ENCODE measurements at regions not wholly inside any gene's neighbourhood (a gene's known extent, or its start where the extent isn't known, plus 50 kb on each side); places are given as distances from the start of the nearest gene placed in this dataset.

GRCh38 chr4:32858971-32859370 is 2138.8 kb downstream of the PCDH7 start:
- POLR2A ChIA-PET = no interaction called here
- TF ChIP-seq CTCF (IDR thresholded peaks at IDR 0.05; ENCODE audit: control extremely low read depth, extremely low read depth, low read depth, missing control alignments) = no peak
- no peak for DNase-seq (ENCODE audit: extremely low spot score)
- CTCF ChIA-PET = no interaction called here

- DNase-seq (ENCODE audit: extremely low spot score) = no peak
- CTCF ChIA-PET = no interaction called here
- no peak for TF ChIP-seq CTCF (IDR thresholded peaks at IDR 0.05; ENCODE audit: control extremely low read depth, extremely low read depth, low read depth, missing control alignments)
- POLR2A ChIA-PET = no interaction called here
These were observed 2144.7 kb downstream of the PCDH7 start for GRCh38 chr4:32864713-32865351.

- DNase-seq (ENCODE audit: extremely low spot score) = no peak
- no peak for TF ChIP-seq CTCF (IDR thresholded peaks at IDR 0.05; ENCODE audit: control extremely low read depth, extremely low read depth, low read depth, missing control alignments)
- ChIA-PET CTCF (no interaction called here), POLR2A (no interaction called here)
These were observed 2156.4 kb downstream of the PCDH7 start for GRCh38 chr4:32876546-32876945.

GRCh38 chr4:32879913-32880312 is 2159.7 kb downstream of the PCDH7 start:
- TF ChIP-seq CTCF (IDR thresholded peaks at IDR 0.05; ENCODE audit: control extremely low read depth, extremely low read depth, low read depth, missing control alignments) = no peak
- ChIA-PET POLR2A (no interaction called here), CTCF (no interaction called here)
- DNase-seq (ENCODE audit: extremely low spot score) = no peak

- ChIA-PET CTCF (interaction anchor here (1.5 kb wide), 1 partner anchor 11 kb away, joined by 6 read pairs; no protein-coding TSS in a partner anchor), POLR2A (no interaction called here)
- no peak for DNase-seq (ENCODE audit: extremely low spot score)
- TF ChIP-seq CTCF (IDR thresholded peaks at IDR 0.05; ENCODE audit: control extremely low read depth, extremely low read depth, low read depth, missing control alignments) = no peak
These were observed 2164.0 kb downstream of the PCDH7 start for GRCh38 chr4:32884198-32884597.

GRCh38 chr4:32890398-32890797 is 2170.2 kb downstream of the PCDH7 start:
- CTCF ChIA-PET = no interaction called here
- TF ChIP-seq CTCF (IDR thresholded peaks at IDR 0.05; ENCODE audit: control extremely low read depth, extremely low read depth, low read depth, missing control alignments) = no peak
- POLR2A ChIA-PET = no interaction called here
- no peak for DNase-seq (ENCODE audit: extremely low spot score)
